ENCODE measurements at regions not wholly inside any gene's neighbourhood (a gene's known extent, or its start where the extent isn't known, plus 50 kb on each side); places are given as distances from the start of the nearest gene placed in this dataset.

DNA sequence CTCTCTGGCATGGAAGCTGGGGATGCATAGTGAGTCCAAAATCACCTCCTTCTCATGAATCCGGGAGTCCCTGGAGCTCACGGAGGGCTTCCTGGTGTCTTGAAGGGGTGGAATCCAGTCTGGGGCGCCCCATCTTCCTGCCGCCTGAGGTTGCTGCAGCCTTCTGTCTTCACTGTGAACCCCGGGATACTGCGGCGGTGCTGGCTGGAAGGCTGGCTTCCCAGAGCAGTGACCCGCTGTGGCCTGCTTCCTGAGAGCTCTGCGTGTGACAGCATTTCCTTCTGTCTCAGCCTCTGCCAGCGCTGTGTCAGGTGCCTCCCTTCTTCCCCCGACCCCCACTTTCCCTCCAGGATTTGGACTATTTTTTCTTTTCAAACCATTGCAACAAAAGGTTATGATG lies 98.8 kb upstream of the STOX2 start:
- H3K36me3 Mint-ChIP-seq (ENCODE audit: insufficient read depth, unreplicated experiment), result no peaks in the 10 kb centered on the region
- no TSS peak for BruUV-seq (replicated peaks)
- ChIA-PET POLR2A (no interaction called here), CTCF (interaction anchor here (0.7 kb wide), 1 partner anchor 52 kb away, joined by 3 read pairs; no protein-coding TSS in a partner anchor)
- TF ChIP-seq, protein P1, sequence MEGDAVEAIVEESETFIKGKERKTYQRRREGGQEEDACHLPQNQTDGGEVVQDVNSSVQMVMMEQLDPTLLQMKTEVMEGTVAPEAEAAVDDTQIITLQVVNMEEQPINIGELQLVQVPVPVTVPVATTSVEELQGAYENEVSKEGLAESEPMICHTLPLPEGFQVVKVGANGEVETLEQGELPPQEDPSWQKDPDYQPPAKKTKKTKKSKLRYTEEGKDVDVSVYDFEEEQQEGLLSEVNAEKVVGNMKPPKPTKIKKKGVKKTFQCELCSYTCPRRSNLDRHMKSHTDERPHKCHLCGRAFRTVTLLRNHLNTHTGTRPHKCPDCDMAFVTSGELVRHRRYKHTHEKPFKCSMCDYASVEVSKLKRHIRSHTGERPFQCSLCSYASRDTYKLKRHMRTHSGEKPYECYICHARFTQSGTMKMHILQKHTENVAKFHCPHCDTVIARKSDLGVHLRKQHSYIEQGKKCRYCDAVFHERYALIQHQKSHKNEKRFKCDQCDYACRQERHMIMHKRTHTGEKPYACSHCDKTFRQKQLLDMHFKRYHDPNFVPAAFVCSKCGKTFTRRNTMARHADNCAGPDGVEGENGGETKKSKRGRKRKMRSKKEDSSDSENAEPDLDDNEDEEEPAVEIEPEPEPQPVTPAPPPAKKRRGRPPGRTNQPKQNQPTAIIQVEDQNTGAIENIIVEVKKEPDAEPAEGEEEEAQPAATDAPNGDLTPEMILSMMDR (IDR thresholded peaks at IDR 0.05; ENCODE audit: unreplicated experiment), result no peak
- intact Hi-C loops (cut with micrococcal nuclease), result no loop called here
- no peak overlapping the region for H3K27ac Mint-ChIP-seq (ENCODE audit: low read depth, unreplicated experiment)
- H3K9me3 Mint-ChIP-seq (ENCODE audit: unreplicated experiment), result no peaks in the 10 kb centered on the region
- no peaks in the 10 kb centered on the region for H3K4me1 Mint-ChIP-seq (ENCODE audit: insufficient read depth, unreplicated experiment)
- no peak overlapping the region for H3K4me3 Mint-ChIP-seq (ENCODE audit: unreplicated experiment)
- no peaks in the 10 kb centered on the region for H3K27me3 Mint-ChIP-seq (ENCODE audit: insufficient read depth, unreplicated experiment)
- no peak for DNase-seq (ENCODE audit: unreplicated experiment)

DNA sequence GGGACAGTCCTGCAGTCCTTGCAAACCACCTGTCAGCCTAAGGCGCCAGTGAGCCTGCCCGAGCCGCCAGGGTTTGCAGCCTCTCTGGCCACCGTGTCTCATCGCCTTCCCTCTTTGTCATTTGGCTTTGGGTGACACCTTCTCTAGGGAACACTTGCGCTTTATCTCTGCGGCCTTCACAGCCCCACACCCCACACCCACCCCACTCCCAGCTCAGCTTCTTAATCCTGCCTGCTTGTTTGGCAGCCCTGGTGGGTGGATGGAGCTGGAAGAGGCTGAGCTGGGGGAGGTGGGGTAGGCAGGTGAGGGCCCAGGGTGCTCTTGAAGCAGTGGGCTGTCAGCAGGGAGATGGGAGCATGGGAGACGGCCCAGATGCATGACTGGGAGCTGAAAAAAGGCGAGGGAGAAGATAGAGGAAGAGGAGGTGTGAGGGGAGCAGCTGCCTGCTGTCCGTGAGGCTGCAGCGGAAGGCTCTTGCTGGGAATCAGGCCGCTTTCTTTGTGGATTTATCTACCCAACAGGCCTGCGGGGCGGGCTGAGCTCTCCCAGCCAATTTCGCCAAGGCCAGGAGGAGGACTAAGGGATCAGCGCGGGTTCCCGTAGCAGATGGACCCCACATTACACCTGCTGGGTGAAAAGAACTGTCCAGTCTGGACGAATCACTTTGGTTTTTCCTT lies 97.5 kb upstream of the STOX2 start:
- POLR2A ChIA-PET, result no interaction called here
- no TSS peak for BruUV-seq (replicated peaks)
- Mint-ChIP-seq H3K4me3 (ENCODE audit: unreplicated experiment) (no peak overlapping the region), H3K27ac (ENCODE audit: low read depth, unreplicated experiment) (no peak overlapping the region), H3K4me1 (ENCODE audit: insufficient read depth, unreplicated experiment) (no peaks in the 10 kb centered on the region), H3K27me3 (ENCODE audit: insufficient read depth, unreplicated experiment) (no peaks in the 10 kb centered on the region), H3K36me3 (ENCODE audit: insufficient read depth, unreplicated experiment) (no peaks in the 10 kb centered on the region), H3K9me3 (ENCODE audit: unreplicated experiment) (no peaks in the 10 kb centered on the region)
- no peak for DNase-seq (ENCODE audit: unreplicated experiment)
- TF ChIP-seq, protein P1 (IDR thresholded peaks at IDR 0.05; ENCODE audit: unreplicated experiment), result no peak
- CTCF ChIA-PET, result no interaction called here
- intact Hi-C loops (cut with micrococcal nuclease), result no loop called here

DNA sequence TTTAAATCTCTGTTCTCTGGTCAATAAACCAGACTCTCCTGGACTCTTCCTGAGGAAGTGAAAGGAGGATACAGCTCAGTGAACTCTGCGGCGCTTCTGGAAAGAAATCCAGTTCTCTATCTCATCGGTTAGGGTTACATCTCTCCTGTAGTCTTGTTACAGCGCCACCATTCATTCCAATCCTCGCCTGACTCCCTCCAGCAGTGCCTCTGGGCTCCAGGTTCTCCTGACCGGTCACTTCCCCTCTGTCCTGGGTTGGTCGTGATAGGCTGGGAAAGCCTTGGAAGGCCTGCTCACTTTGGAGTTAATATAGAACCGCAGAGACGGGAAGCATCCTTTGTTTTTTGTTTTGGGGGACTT lies 97.0 kb upstream of the STOX2 start:
- no peaks in the 10 kb centered on the region for H3K9me3 Mint-ChIP-seq (ENCODE audit: unreplicated experiment)
- ChIA-PET POLR2A (interaction anchor here (0.6 kb wide), 1 partner anchor 343 kb away, joined by 3 read pairs; no protein-coding TSS in a partner anchor), CTCF (no interaction called here)
- no peaks in the 10 kb centered on the region for H3K36me3 Mint-ChIP-seq (ENCODE audit: insufficient read depth, unreplicated experiment)
- H3K27ac Mint-ChIP-seq (ENCODE audit: low read depth, unreplicated experiment), result no peak overlapping the region
- H3K4me1 Mint-ChIP-seq (ENCODE audit: insufficient read depth, unreplicated experiment), result no peaks in the 10 kb centered on the region
- H3K27me3 Mint-ChIP-seq (ENCODE audit: insufficient read depth, unreplicated experiment), result no peaks in the 10 kb centered on the region
- no peak for DNase-seq (ENCODE audit: unreplicated experiment)
- TF ChIP-seq, protein P1 (IDR thresholded peaks at IDR 0.05; ENCODE audit: unreplicated experiment), result no peak
- intact Hi-C loops (cut with micrococcal nuclease), result no loop called here
- H3K4me3 Mint-ChIP-seq (ENCODE audit: unreplicated experiment), result no peak overlapping the region
- BruUV-seq (replicated peaks), result no TSS peak

DNA sequence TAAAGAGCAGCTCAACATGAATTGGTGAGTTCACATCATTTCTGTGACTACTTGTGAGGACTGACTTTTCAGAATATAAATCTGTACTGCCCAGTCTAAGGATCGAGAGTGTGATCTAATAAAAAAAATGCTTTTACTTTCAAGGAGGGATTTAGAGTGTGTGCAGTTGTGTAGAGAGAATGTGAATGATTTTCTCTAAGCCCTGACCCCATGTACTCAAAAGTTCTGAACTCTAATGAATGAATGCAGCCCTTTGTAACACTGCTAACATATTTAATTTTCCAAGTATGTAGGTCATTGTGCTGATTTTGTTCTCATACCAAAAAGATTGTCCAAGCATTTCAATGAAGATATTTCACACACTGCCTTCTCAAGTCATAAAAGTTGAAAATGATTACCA lies 92.5 kb upstream of the STOX2 start:
- POLR2A ChIA-PET, result interaction anchor here (0.7 kb wide), 1 partner anchor 93 kb away, joined by 3 read pairs; no protein-coding TSS in a partner anchor
- TF ChIP-seq, protein P1 (IDR thresholded peaks at IDR 0.05; ENCODE audit: unreplicated experiment), result no peak
- Mint-ChIP-seq H3K27me3 (ENCODE audit: insufficient read depth, unreplicated experiment) (no peaks in the 10 kb centered on the region), H3K4me1 (ENCODE audit: insufficient read depth, unreplicated experiment) (no peaks in the 10 kb centered on the region), H3K36me3 (ENCODE audit: insufficient read depth, unreplicated experiment) (no peaks in the 10 kb centered on the region), H3K4me3 (ENCODE audit: unreplicated experiment) (no peak overlapping the region), H3K27ac (ENCODE audit: low read depth, unreplicated experiment) (no peak overlapping the region), H3K9me3 (ENCODE audit: unreplicated experiment) (no peaks in the 10 kb centered on the region)
- CTCF ChIA-PET, result no interaction called here
- DNase-seq (ENCODE audit: unreplicated experiment), result no peak
- intact Hi-C loops (cut with micrococcal nuclease), result no loop called here
- no TSS peak for BruUV-seq (replicated peaks)
